K562 (cell line): ENCODE measurements at regions not wholly inside any gene's neighbourhood (a gene's known extent, or its start where the extent isn't known, plus 50 kb on each side); places are given as distances from the start of the nearest gene placed in this dataset.

ENCODE experiments used
- CREB5 ChIP-seq: fragments of 250-450 bp; sonication (Bioruptor Pico); IDR thresholded peaks from 2 replicates; pipeline ENCODE4 v1.5.0; 2020; ENCODE audit warnings: mild to moderate bottlenecking
- FOS ChIP-seq: IDR thresholded peaks from 3 replicates; pipeline ENCODE4 v1.6.1; 2011; ENCODE audit not compliant: insufficient read length; ENCODE audit errors: extremely low read depth
- FOXJ2 ChIP-seq: fragments of 200-800 bp; sonication (Bioruptor generic); IDR thresholded peaks from 2 replicates; pipeline ENCODE4 v1.6.1; 2016; ENCODE audit warnings: missing genetic modification characterization, missing compliant biosample characterization
- SRSF9 ChIP-seq: fragments of 200-400 bp; formaldehyde crosslinking; IDR thresholded peaks from 2 replicates; pipeline ENCODE4 v1.6.1; 2017; ENCODE audit warnings: low read depth, low read length, borderline replicate concordance
- ZBTB43 ChIP-seq: sonication (generic); formaldehyde crosslinking; IDR thresholded peaks from 2 replicates; pipeline ENCODE4 v1.8.0; 2023; ENCODE audit warnings: mild to moderate bottlenecking, missing genetic modification reagents
- ZNF518B ChIP-seq: fragments of 250-450 bp; sonication (Bioruptor Pico); IDR thresholded peaks from 2 replicates; pipeline ENCODE4 v1.5.0; 2021; ENCODE audit warnings: mild to moderate bottlenecking, moderate library complexity
- ZNF668 ChIP-seq: fragments of 250-450 bp; sonication (Bioruptor Pico); IDR thresholded peaks from 2 replicates; pipeline ENCODE4 v1.8.0; 2022; ENCODE audit warnings: mild to moderate bottlenecking, inconsistent platforms

GRCh38 chr1:80993154-80993980, 807.4 kb upstream of the ADGRL2 start (continued):
- TF ChIP-seq ZBTB43 (CRISPR knock-in tag) = no peak
- TF ChIP-seq SRSF9 = no peak
- no peak for TF ChIP-seq CREB5 (CRISPR knock-in tag)
- no peak for TF ChIP-seq ZNF518B (CRISPR knock-in tag)
- TF ChIP-seq FOXJ2 = no peak
- no peak for TF ChIP-seq ZNF668 (CRISPR knock-in tag)
- TF ChIP-seq FOS = no peak
- TF ChIP-seq, all 486 proteins: peak for 0
